Breast epithelium (tissue), 4 donors: ENCODE measurements at regions not wholly inside any gene's neighbourhood (a gene's known extent, or its start where the extent isn't known, plus 50 kb on each side); places are given as distances from the start of the nearest gene placed in this dataset.

Source experiments
- DNase-seq, 2 donors: peaks; one replicate each; pipeline ENCODE4 v3.0.0-alpha.2; 2019; ENCODE audit warnings: low spot score in 2 of 2
- H3K27ac ChIP-seq, 2 donors: fragments of 200-600 bp; sonication (generic) in 1 of 2; one replicate each; pipeline ENCODE4 v1.5.1; 2016 to 2019; ENCODE audit warnings: mild to moderate bottlenecking in 1 of 2
- H3K27me3 ChIP-seq, 2 donors: fragments of 200-600 bp; sonication (generic) in 1 of 2; one replicate each; pipeline versions ENCODE4 v1.5.1 to v1.6.0; 2017 to 2019; ENCODE audit warnings: control low read depth in 1 of 2, mild to moderate bottlenecking in 1 of 2
- H3K36me3 ChIP-seq: fragments of 200-600 bp; one replicate; pipeline ENCODE4 v1.5.1; 2019
- H3K4me1 ChIP-seq, 2 donors: fragments of 200-600 bp; sonication (generic); one replicate each; pipeline ENCODE4 v1.5.1; 2016 to 2019; ENCODE audit warnings: control low read depth in 1 of 2
- H3K4me3 ChIP-seq, 3 donors: fragments of 200-600 bp; sonication (generic); 1 replicate in 2 of 3; 2 replicates in 1 of 3; pipeline ENCODE4 v1.5.1; 2016 to 2019; ENCODE audit warnings: mild to moderate bottlenecking in 3 of 3, moderate library complexity in 2 of 3
- H3K9me3 ChIP-seq, 2 donors: fragments of 200-600 bp; sonication (generic) in 1 of 2; one replicate each; pipeline ENCODE4 v1.5.1; 2016 to 2019; ENCODE audit warnings: control low read depth in 1 of 2
- POLR2A ChIP-seq: fragments of 450-650 bp; IDR thresholded peaks from one replicate; pipeline ENCODE4 v1.6.1; 2016; ENCODE audit warnings: antibody characterized with exemption, mild to moderate bottlenecking, moderate library complexity
- POLR2AphosphoS5 ChIP-seq, 3 donors: sonication (generic); formaldehyde crosslinking; IDR thresholded peaks; one replicate each; pipeline ENCODE4 v1.6.1; 2017; ENCODE audit warnings: antibody characterized with exemption in 3 of 3
- intact Hi-C: fragments of 100-400 bp; cut with DNase I; formaldehyde crosslinking; loops from one replicate; pipeline ENCODE4 v1.15.1; 2023; ENCODE audit warnings: low total_unique reads
- TF ChIP-seq, protein P1 (sequence below), 3 donors: fragments of 450-650 bp; IDR thresholded peaks; one replicate each; pipeline ENCODE4 v1.5.1; 2016 to 2017; ENCODE audit warnings: antibody characterized with exemption in 3 of 3, mild to moderate bottlenecking in 3 of 3, moderate library complexity in 3 of 3

DNA sequence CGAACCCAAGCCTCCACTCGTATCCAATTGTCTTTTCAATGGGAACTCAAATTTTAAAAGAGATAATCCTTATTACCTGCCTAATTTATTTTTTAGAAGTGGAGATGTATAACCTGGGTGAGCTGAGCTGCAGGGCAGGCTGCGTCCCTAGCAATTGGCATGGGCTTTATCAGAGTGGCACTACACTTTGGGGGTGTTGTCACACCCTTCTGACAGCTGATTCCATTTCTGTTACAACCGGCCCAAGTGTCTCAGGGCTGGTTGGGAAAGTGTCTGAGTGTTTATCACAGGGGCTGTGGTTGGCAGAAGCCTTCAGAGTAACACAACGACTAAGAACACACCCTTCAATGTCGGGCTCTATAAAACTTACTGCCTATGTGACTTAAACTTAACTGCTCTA is 295.0 kb downstream of the SMAD2 start:
- Histone ChIP-seq H3K9me3 (no peaks in the 10 kb centered on the region), H3K4me3 (no peak overlapping the region), H3K27me3 (no peaks in the 10 kb centered on the region), H3K27ac (no peak overlapping the region), H3K4me1 (no peaks in the 10 kb centered on the region), H3K36me3 (no peaks in the 10 kb centered on the region)
- no peak for DNase-seq
- intact Hi-C loops: no loop called here
- TF ChIP-seq POLR2AphosphoS5 (IDR thresholded peaks at IDR 0.05) (no peak), POLR2A (no peak)
- TF ChIP-seq, protein P1, sequence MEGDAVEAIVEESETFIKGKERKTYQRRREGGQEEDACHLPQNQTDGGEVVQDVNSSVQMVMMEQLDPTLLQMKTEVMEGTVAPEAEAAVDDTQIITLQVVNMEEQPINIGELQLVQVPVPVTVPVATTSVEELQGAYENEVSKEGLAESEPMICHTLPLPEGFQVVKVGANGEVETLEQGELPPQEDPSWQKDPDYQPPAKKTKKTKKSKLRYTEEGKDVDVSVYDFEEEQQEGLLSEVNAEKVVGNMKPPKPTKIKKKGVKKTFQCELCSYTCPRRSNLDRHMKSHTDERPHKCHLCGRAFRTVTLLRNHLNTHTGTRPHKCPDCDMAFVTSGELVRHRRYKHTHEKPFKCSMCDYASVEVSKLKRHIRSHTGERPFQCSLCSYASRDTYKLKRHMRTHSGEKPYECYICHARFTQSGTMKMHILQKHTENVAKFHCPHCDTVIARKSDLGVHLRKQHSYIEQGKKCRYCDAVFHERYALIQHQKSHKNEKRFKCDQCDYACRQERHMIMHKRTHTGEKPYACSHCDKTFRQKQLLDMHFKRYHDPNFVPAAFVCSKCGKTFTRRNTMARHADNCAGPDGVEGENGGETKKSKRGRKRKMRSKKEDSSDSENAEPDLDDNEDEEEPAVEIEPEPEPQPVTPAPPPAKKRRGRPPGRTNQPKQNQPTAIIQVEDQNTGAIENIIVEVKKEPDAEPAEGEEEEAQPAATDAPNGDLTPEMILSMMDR (IDR thresholded peaks at IDR 0.05): no peak

DNA sequence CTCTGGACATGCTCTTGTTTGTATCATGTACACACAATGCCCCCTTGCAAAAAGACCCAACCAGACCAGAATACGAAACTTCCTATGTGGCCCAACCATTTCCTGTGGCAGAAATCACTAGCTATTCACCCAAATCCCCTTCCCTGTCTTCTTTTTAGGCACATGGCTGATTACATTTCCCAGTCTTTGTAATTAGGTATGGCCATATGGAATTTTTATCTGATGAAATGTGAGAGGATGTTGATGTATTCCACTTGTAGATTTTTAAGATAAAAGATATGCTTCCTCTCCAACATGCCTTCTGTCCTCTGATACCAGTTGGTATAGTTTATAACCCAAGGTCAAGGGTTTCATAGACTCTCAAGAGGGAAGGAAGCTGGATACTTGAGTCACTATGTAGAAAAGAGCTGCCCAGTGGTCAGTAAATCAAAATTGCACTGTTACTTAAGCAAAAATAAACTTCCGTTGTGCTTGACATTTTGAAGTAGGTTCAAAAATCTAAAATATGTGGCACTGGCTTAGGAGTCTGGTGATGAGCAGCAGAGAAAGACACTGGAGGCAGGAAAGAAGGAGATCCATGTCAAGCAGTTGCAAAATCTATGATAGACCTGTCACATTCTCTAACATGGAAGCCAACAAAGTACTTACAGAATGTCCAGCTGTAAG is 297.4 kb downstream of the SMAD2 start:
- H3K4me1 ChIP-seq: no peaks in the 10 kb centered on the region

DNA sequence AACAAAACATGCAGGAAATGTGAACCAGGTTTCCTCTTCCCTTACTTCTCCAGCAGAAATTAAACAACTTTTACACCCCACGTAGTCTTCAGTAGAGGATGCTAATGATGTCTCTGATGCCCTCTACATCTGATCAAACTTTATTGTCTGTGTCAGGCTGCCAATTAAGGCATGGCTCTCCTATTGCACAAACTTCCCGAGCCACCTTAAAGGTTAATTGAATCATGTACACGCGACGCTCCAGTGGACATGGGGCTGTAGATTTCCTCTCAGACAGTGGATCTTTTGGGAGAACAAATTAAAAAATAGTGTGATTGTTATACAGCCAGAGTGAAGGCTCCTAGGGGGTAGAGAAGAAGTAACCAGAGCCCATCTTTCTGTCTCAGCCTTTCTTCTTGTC is 301.6 kb downstream of the SMAD2 start:
- Histone ChIP-seq H3K4me3 (no peak overlapping the region), H3K9me3 (no peaks in the 10 kb centered on the region), H3K4me1 (no peaks in the 10 kb centered on the region), H3K27ac (no peak overlapping the region), H3K27me3 (no peaks in the 10 kb centered on the region), H3K36me3 (no peaks in the 10 kb centered on the region)
- no peak for DNase-seq
- TF ChIP-seq POLR2A (no peak), POLR2AphosphoS5 (IDR thresholded peaks at IDR 0.05) (no peak)
- TF ChIP-seq, protein P1 (IDR thresholded peaks at IDR 0.05): no peak
- intact Hi-C loops: no loop called here

More for the DNA sequence above, 297.4 kb downstream of the SMAD2 start:
- intact Hi-C loops: no loop called here
- no peaks in the 10 kb centered on the region for H3K9me3 ChIP-seq
- H3K27me3 ChIP-seq: no peaks in the 10 kb centered on the region
- no peak for DNase-seq
- no peak overlapping the region for H3K27ac ChIP-seq
- TF ChIP-seq POLR2A (no peak), POLR2AphosphoS5 (IDR thresholded peaks at IDR 0.05) (no peak)
- TF ChIP-seq, protein P1 (IDR thresholded peaks at IDR 0.05): no peak
- H3K36me3 ChIP-seq: no peaks in the 10 kb centered on the region
- no peak overlapping the region for H3K4me3 ChIP-seq

DNA sequence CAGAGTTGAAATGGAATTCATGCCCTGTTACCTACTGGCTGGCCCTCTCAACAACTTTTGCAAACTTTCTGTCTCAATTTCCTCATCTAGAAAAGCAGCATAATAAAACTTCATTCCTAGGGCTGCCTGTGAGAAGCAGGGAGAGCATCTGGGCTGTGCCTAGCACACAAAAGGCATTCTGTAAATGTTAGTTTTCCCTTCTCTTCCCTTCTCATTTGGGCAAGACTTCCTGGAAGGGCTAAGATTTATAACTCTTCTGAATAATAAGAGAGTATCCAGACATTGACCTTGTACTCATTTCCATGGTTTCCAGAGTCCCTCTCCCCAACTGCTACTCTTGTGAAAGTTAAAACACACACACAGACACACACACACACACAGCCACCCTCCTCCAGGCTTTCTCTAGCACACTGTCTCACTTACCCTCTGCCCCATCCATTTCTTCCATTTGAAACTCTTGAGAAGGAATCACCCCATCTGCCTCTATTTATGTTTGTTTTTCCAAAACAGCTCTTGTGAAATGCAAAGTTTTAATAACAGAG is 302.1 kb downstream of the SMAD2 start:
- TF ChIP-seq, protein P1 (IDR thresholded peaks at IDR 0.05): no peak
- TF ChIP-seq POLR2A: no peak
- no peak for TF ChIP-seq POLR2AphosphoS5 (IDR thresholded peaks at IDR 0.05)
- Histone ChIP-seq H3K27me3 (no peaks in the 10 kb centered on the region), H3K9me3 (no peaks in the 10 kb centered on the region), H3K4me1 (no peaks in the 10 kb centered on the region), H3K36me3 (no peaks in the 10 kb centered on the region), H3K27ac (no peak overlapping the region), H3K4me3 (no peak overlapping the region)
- intact Hi-C loops: no loop called here
- DNase-seq: no peak

DNA sequence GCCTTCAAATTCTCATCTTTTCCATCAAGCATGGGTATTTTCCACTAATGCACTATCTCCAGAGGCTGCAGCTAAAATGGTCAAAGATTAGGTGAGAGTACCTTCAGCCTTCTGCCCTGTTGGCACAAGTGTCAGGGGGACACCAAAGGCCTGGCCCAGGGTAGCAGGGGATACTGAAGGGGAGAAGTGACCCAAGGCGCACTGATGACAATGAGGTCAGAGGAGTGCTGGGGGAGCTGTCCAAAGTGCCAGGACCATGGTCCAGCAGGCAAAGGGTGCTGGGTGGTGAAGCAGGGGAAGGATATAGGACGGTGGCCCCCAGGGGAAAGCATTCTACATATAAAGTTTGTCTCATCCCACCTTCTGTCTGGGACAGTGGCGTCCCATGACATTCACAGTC is 303.4 kb downstream of the SMAD2 start:
- no peak for DNase-seq
- no peak overlapping the region for H3K27ac ChIP-seq
- intact Hi-C loops: no loop called here
- no peaks in the 10 kb centered on the region for H3K4me1 ChIP-seq
- H3K27me3 ChIP-seq: no peaks in the 10 kb centered on the region
- TF ChIP-seq, protein P1 (IDR thresholded peaks at IDR 0.05): no peak
- TF ChIP-seq POLR2A: no peak
- TF ChIP-seq POLR2AphosphoS5 (IDR thresholded peaks at IDR 0.05): no peak
- H3K36me3 ChIP-seq: no peaks in the 10 kb centered on the region
- no peaks in the 10 kb centered on the region for H3K9me3 ChIP-seq
- H3K4me3 ChIP-seq: no peak overlapping the region
